A549 (cell line): ENCODE measurements at regions not wholly inside any gene's neighbourhood (a gene's known extent, or its start where the extent isn't known, plus 50 kb on each side); places are given as distances from the start of the nearest gene placed in this dataset.

ENCODE experiments used
- CBX8 ChIP-seq: fragments of 200-600 bp; sonication (generic); IDR thresholded peaks from 2 replicates; pipeline ENCODE4 v1.6.1; 2016
- CEBPB ChIP-seq, 2 experiments: fragments of >200 bp in 1 of 2; sonication (Bioruptor Twin) in 1 of 2; formaldehyde crosslinking in 1 of 2; IDR thresholded peaks; 2 replicates each; pipeline ENCODE4 v1.6.1; 2012 to 2016
- CHD4 ChIP-seq: fragments of 200-600 bp; sonication (generic); IDR thresholded peaks from 2 replicates; pipeline ENCODE4 v1.6.1; 2016; ENCODE audit warnings: antibody characterized with exemption, mild to moderate bottlenecking, borderline replicate concordance
- CTCF ChIP-seq: fragments of >200 bp; sonication (Bioruptor Twin); formaldehyde crosslinking; IDR thresholded peaks from 3 replicates; pipeline ENCODE4 v1.5.1; 2016
- EP300 ChIP-seq, 2 experiments: fragments of >200 bp; sonication (Bioruptor Twin); formaldehyde crosslinking; IDR thresholded peaks; 2 replicates in 1 of 2; 3 replicates in 1 of 2; pipeline ENCODE4 v1.6.1; 2016 to 2017
- ESRRA ChIP-seq: fragments of 150-350 bp; IDR thresholded peaks from 2 replicates; pipeline ENCODE4 v1.6.1; 2014; ENCODE audit warnings: mild to moderate bottlenecking, low read length, borderline replicate concordance
- FOSL2 ChIP-seq, 2 experiments: fragments of 450-650 bp in 1 of 2; fragments of >200 bp in 1 of 2; sonication (Bioruptor Twin) in 1 of 2; formaldehyde crosslinking; IDR thresholded peaks; 2 replicates each; pipeline versions ENCODE4 v1.5.0 to v1.6.1; 2016 to 2020; ENCODE audit warnings: mild to moderate bottlenecking in 1 of 2, moderate library complexity in 1 of 2
- KDM1A ChIP-seq: fragments of 200-600 bp; sonication (generic); IDR thresholded peaks from 2 replicates; pipeline ENCODE4 v1.6.1; 2016; ENCODE audit warnings: low read depth, mild to moderate bottlenecking
- MAX ChIP-seq: IDR thresholded peaks from 2 replicates; pipeline ENCODE4 v1.6.1; 2012
- MAZ ChIP-seq: fragments of 150-350 bp; IDR thresholded peaks from 2 replicates; pipeline ENCODE4 v1.6.1; 2014; ENCODE audit warnings: antibody characterized with exemption, low read depth, low read length, borderline replicate concordance
- PBX3 ChIP-seq: IDR thresholded peaks from 2 replicates; pipeline ENCODE4 v1.6.1; 2012
- PHF8 ChIP-seq: fragments of 200-600 bp; sonication (generic); IDR thresholded peaks from 2 replicates; pipeline ENCODE4 v1.6.1; 2016; ENCODE audit warnings: low read depth, mild to moderate bottlenecking, antibody characterized with exemption, moderate library complexity, borderline replicate concordance
- POLR2A ChIP-seq: IDR thresholded peaks from 2 replicates; pipeline ENCODE4 v1.6.1; 2012; ENCODE audit warnings: mild to moderate bottlenecking, low read length
- USF2 ChIP-seq: fragments of 450-650 bp; IDR thresholded peaks from 2 replicates; pipeline ENCODE4 v1.6.1; 2014; ENCODE audit warnings: antibody characterized with exemption

- no peak for TF ChIP-seq CTCF
- no peak for TF ChIP-seq POLR2A
- TF ChIP-seq CHD4 = no peak
- no peak for TF ChIP-seq FOSL2 (IDR thresholded peaks at IDR 0.05)
- no peak for TF ChIP-seq FOSL2 (CRISPR knock-in tag; IDR thresholded peaks at IDR 0.05)
- no peak for TF ChIP-seq PHF8
- TF ChIP-seq CEBPB (IDR thresholded peaks at IDR 0.05) = no peak
- TF ChIP-seq EP300 (IDR thresholded peaks at IDR 0.05) = no peak
- TF ChIP-seq ESRRA = no peak
- TF ChIP-seq MAX = no peak
- TF ChIP-seq USF2 = no peak
- TF ChIP-seq PBX3 = no peak
- no peak for TF ChIP-seq MAZ
- no peak for TF ChIP-seq CBX8
- TF ChIP-seq KDM1A = no peak
Measured at GRCh38 chr6:45801471-45802289, 214.0 kb downstream of the CLIC5 start.
